Keratinocyte (primary cell): ENCODE measurements at regions not wholly inside any gene's neighbourhood (a gene's known extent, or its start where the extent isn't known, plus 50 kb on each side); places are given as distances from the start of the nearest gene placed in this dataset.
"Not testable (repeated sequence)": the region's sequence is repeated elsewhere in the genome, so short reads cannot be mapped to it uniquely, and the experiment has no call there.

Experiments used
- DNase-seq: peaks from one replicate; pipeline ENCODE4 v3.0.0-alpha.2; 2011; ENCODE audit warnings: low read depth, missing footprints, low spot score
- FAIRE-seq: peaks from 2 replicates; lab custom pipeline; 2011; peaks lifted over from hg19 to GRCh38; lab: Jason Lieb, UNC
- H2AFZ ChIP-seq: 2 replicates; pipeline ENCODE4 v1.6.0; 2012; ENCODE audit warnings: low read length, control low read depth, inconsistent platforms; ENCODE audit not compliant: control insufficient read depth
- H3K27ac ChIP-seq: 2 replicates; pipeline ENCODE4 v1.5.1; 2011; ENCODE audit warnings: low read length; ENCODE audit not compliant: control insufficient read depth, insufficient read depth
- H3K27me3 ChIP-seq: 3 replicates; pipeline ENCODE4 v1.6.0; 2011; ENCODE audit warnings: low read length; ENCODE audit not compliant: control insufficient read depth, insufficient read depth; ENCODE audit errors: extremely low read depth
- H3K36me3 ChIP-seq, 2 experiments: 2 replicates in 1 of 2; 3 replicates in 1 of 2; pipeline ENCODE4 v1.5.1; 2011; ENCODE audit warnings: low read length in 2 of 2, mild to moderate bottlenecking in 1 of 2; ENCODE audit not compliant: control insufficient read depth in 2 of 2, insufficient read depth in 2 of 2; ENCODE audit errors: extremely low read depth in 1 of 2
- H3K4me1 ChIP-seq: 3 replicates; pipeline ENCODE4 v1.5.1; 2011; ENCODE audit warnings: low read length; ENCODE audit not compliant: control insufficient read depth, insufficient read depth; ENCODE audit errors: extremely low read depth
- H3K4me2 ChIP-seq: 3 replicates; pipeline ENCODE4 v1.6.0; 2011; ENCODE audit warnings: low read depth, low read length; ENCODE audit not compliant: control insufficient read depth, insufficient read depth; ENCODE audit errors: extremely low read depth
- H3K4me3 ChIP-seq, 3 experiments: fragments of 200-600 bp in 1 of 3; sonication (generic) in 1 of 3; 2 replicates in 2 of 3; 3 replicates in 1 of 3; pipeline ENCODE4 v1.5.1; 2011 to 2016; ENCODE audit warnings: low read length in 3 of 3, mild to moderate bottlenecking in 3 of 3, control low read depth in 2 of 3, inconsistent platforms in 1 of 3, low read depth in 1 of 3, mixed read lengths in 1 of 3, mixed run types in 1 of 3, moderate library complexity in 1 of 3; ENCODE audit not compliant: control insufficient read depth in 2 of 3, insufficient read depth in 2 of 3; ENCODE audit errors: extremely low read depth in 1 of 3
- H3K79me2 ChIP-seq: 2 replicates; pipeline ENCODE4 v1.6.0; 2012; ENCODE audit warnings: low read length; ENCODE audit not compliant: control insufficient read depth, insufficient read depth
- H3K9ac ChIP-seq: 3 replicates; pipeline ENCODE4 v1.6.0; 2011; ENCODE audit warnings: low read length; ENCODE audit not compliant: control insufficient read depth, insufficient read depth; ENCODE audit errors: extremely low read depth
- H3K9me1 ChIP-seq: 3 replicates; pipeline ENCODE4 v1.6.0; 2011; ENCODE audit warnings: low read length; ENCODE audit not compliant: control insufficient read depth, insufficient read depth; ENCODE audit errors: extremely low read depth
- H3K9me3 ChIP-seq: 2 replicates; pipeline ENCODE4 v1.5.1; 2012; ENCODE audit warnings: low read depth, low read length; ENCODE audit not compliant: control insufficient read depth
- H4K20me1 ChIP-seq: 3 replicates; pipeline ENCODE4 v1.6.0; 2011; ENCODE audit warnings: low read length; ENCODE audit not compliant: control insufficient read depth, insufficient read depth; ENCODE audit errors: extremely low read depth
- dilution Hi-C: fragments of 300-500 bp; cut with MboI; formaldehyde crosslinking; loops from one replicate; pipeline ENCODE4 v1.7.0; 2020; ENCODE audit warnings: low sequenced_read_pairs; ENCODE audit not compliant: extremely low pct_ligation_motif_present

- H2AFZ ChIP-seq, H3K4me2 ChIP-seq, H3K9ac ChIP-seq, H3K9me1 ChIP-seq, H3K4me1 ChIP-seq, H3K27ac ChIP-seq, H3K36me3 ChIP-seq, H4K20me1 ChIP-seq, DNase-seq, H3K9me3 ChIP-seq, dilution Hi-C loops, H3K4me3 ChIP-seq, FAIRE-seq, H3K79me2 ChIP-seq, H3K27me3 ChIP-seq: not testable (repeated sequence)
Observed at GRCh38 chr18:14392604-14393003, 150.8 kb downstream of the POTEC start.

DNA sequence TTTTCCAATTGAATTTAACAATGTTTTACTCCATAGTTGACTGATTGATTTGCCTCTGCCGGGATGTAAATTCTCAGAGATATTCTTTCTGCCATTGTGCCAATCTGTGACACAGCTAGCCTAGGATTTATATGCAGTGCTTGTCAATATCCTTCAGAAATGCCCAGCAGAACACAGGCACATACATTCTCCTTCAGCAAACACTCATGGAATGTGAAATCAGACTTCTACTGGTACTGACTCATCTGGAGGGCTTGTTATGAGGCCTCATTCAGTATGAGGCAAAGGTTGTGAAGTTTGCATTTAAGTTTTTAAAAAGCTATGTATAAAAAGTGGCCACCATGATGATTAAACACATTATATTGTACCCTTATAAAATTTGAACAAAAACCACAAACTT, 158.4 kb downstream of the POTEC start:
- H4K20me1 ChIP-seq, H3K9me3 ChIP-seq, DNase-seq, H3K27me3 ChIP-seq, H3K27ac ChIP-seq, H3K36me3 ChIP-seq, H3K4me1 ChIP-seq, H3K79me2 ChIP-seq, H3K4me3 ChIP-seq, H3K9ac ChIP-seq, H2AFZ ChIP-seq, H3K9me1 ChIP-seq, H3K4me2 ChIP-seq, FAIRE-seq, dilution Hi-C loops: not testable (repeated sequence)

DNA sequence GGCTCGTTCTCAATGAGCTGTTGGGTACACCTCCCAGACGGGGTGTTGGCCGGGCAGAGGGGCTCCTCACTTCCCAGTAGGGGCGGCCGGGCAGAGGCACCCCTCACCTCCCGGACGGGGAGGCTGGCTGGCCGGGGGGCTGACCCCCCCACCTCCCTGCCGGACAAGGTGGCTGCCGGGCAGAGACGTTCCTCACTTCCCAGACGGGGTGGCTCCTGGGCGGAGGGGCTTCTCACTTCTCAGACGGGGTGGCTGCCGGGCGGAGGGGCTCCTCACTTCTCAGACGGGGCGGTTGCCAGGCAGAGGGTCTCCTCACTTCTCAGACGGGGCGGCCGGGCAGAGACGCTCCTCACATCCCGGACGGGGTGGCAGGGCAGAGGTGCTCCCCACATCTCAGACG, 160.7 kb downstream of the POTEC start:
- H4K20me1 ChIP-seq, H3K4me2 ChIP-seq, H3K36me3 ChIP-seq, H2AFZ ChIP-seq, H3K9me3 ChIP-seq, H3K27ac ChIP-seq, H3K9ac ChIP-seq, H3K4me1 ChIP-seq, dilution Hi-C loops, H3K27me3 ChIP-seq, H3K9me1 ChIP-seq, H3K4me3 ChIP-seq, H3K79me2 ChIP-seq, DNase-seq, FAIRE-seq: not testable (repeated sequence)

DNA sequence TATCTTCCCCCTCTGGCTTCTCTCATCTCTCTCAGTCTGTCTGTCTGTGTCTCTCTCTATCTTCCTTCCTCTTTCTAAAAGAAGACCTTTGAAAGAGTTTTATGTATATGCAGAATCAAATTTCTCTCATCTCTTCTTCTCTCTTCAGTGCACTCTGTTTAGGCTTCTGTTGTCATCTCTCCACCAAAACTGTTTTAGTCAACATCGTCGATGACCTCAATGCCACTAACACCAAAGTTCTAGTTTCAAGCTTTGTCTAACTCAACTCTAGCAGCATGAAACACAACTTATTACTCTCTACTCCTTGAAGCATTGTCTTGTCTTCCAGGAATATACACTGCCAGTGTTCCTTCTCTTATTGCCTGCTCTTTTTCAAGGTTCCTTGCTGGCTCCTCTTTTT, 163.9 kb downstream of the POTEC start:
- H3K4me1 ChIP-seq, dilution Hi-C loops, FAIRE-seq: not testable (repeated sequence)

DNA sequence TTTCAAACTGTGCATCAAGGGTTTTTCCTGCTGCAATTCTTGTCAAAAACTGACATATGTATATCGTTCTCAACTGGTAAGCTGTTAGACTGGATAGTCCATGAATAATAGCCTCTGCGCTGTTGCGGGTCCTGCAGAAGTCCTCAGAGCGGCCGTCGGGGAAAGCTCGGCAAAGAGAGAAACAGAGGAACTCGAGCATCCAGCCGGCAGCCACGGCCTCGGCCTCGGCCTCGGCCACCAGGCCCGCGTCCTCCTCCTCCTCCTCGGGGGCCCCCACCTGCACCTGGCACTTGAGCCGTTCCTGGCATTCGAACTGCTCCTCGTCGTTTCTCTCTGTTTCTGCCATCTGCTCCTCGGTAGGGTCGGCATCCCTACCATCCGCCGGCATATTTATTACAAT, 165.0 kb downstream of the POTEC start:
- H3K36me3 ChIP-seq, H3K27ac ChIP-seq, H3K9me3 ChIP-seq, H3K9me1 ChIP-seq, H3K4me2 ChIP-seq, dilution Hi-C loops, FAIRE-seq, H3K9ac ChIP-seq, H4K20me1 ChIP-seq, H3K79me2 ChIP-seq, H3K4me3 ChIP-seq, DNase-seq, H2AFZ ChIP-seq, H3K27me3 ChIP-seq, H3K4me1 ChIP-seq: not testable (repeated sequence)

More for the DNA sequence above, 163.9 kb downstream of the POTEC start:
- not testable (repeated sequence) for H3K9me3 ChIP-seq, H3K4me2 ChIP-seq, H3K27ac ChIP-seq, H3K9me1 ChIP-seq, H3K4me3 ChIP-seq, H3K36me3 ChIP-seq, H3K9ac ChIP-seq, H3K79me2 ChIP-seq, DNase-seq, H2AFZ ChIP-seq, H3K27me3 ChIP-seq, H4K20me1 ChIP-seq
